ENCODE measurements at regions not wholly inside any gene's neighbourhood (a gene's known extent, or its start where the extent isn't known, plus 50 kb on each side); places are given as distances from the start of the nearest gene placed in this dataset.

DNA sequence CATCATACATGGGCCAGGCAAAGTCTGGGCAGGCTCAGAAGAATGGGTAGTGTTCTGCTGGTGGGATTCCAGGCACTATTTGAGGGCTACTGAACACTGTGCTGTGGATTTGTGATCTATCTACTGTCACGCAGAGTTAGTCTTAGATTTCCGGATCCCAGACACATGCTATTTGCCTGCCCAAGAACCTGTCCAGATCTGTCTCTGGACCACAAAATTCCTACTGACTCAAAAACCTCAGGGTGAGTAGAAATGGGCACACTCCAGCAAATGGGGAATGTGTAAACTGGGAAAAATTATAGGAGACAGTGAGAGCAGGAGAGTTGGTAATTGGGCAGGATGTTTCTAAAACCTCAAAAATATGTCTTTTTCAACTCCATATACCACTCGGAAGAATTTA is 129.9 kb downstream of the GALC start:
- no peak overlapping the region for H3K4me3 ChIP-seq (ENCODE audit: insufficient read depth, low read depth, low read length)
- no peaks in the 10 kb centered on the region for H3K27me3 Mint-ChIP-seq (ENCODE audit: low read depth, unreplicated experiment)

DNA sequence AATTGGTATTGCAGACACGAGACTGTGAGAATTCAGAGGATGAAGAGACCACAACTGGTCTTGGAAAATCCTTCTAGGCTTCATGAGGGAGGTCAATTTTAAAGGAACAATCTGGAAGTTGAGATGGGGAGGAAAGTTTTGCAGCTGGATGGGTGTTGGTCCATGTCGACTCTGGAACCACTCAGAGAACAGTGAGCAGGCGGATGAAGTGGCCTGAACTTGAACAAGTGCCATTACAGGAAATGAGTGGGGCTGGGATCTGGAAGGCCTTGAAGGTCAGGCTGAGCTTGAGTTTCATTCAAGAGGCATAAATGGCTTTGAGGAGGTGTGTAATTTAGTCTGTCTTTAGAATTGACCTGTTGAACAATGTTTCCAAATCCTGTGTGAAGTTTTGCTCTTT is 140.9 kb downstream of the GALC start:
- H3K36me3 Mint-ChIP-seq (ENCODE audit: low read depth, unreplicated experiment) = no peaks in the 10 kb centered on the region

More for the DNA sequence above, 129.9 kb downstream of the GALC start:
- H3K79me2 ChIP-seq (ENCODE audit: insufficient read depth, low read length) = no peaks in the 10 kb centered on the region
- Mint-ChIP-seq H3K36me3 (ENCODE audit: low read depth, unreplicated experiment) (no peaks in the 10 kb centered on the region), H3K4me1 (ENCODE audit: low read depth, unreplicated experiment) (peaks cover 14% of the 10 kb centered on the region), H3K4me3 (ENCODE audit: unreplicated experiment) (no peak overlapping the region), H3K9me3 (ENCODE audit: unreplicated experiment) (peaks cover 5% of the 10 kb centered on the region), H3K27ac (ENCODE audit: unreplicated experiment) (no peak overlapping the region)
- no peak for FAIRE-seq
- H3K27ac ChIP-seq (ENCODE audit: low read depth, low read length) = no peak overlapping the region
- no peaks in the 10 kb centered on the region for H3K36me3 ChIP-seq (ENCODE audit: insufficient read depth, low read length)
- H3K27me3 ChIP-seq (ENCODE audit: insufficient read depth, low read length) = no peaks in the 10 kb centered on the region
- TF ChIP-seq, protein P1, sequence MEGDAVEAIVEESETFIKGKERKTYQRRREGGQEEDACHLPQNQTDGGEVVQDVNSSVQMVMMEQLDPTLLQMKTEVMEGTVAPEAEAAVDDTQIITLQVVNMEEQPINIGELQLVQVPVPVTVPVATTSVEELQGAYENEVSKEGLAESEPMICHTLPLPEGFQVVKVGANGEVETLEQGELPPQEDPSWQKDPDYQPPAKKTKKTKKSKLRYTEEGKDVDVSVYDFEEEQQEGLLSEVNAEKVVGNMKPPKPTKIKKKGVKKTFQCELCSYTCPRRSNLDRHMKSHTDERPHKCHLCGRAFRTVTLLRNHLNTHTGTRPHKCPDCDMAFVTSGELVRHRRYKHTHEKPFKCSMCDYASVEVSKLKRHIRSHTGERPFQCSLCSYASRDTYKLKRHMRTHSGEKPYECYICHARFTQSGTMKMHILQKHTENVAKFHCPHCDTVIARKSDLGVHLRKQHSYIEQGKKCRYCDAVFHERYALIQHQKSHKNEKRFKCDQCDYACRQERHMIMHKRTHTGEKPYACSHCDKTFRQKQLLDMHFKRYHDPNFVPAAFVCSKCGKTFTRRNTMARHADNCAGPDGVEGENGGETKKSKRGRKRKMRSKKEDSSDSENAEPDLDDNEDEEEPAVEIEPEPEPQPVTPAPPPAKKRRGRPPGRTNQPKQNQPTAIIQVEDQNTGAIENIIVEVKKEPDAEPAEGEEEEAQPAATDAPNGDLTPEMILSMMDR (IDR thresholded peaks at IDR 0.05; ENCODE audit: insufficient read depth, low read depth, low read length) = no peak
- TF ChIP-seq EZH2 (IDR thresholded peaks at IDR 0.05; ENCODE audit: insufficient read depth, low read length) = no peak
- H3K4me1 ChIP-seq (ENCODE audit: insufficient read depth, low read length) = no peaks in the 10 kb centered on the region
- no peak overlapping the region for H3K4me2 ChIP-seq (ENCODE audit: low read length)
- no peaks in the 10 kb centered on the region for H4K20me1 ChIP-seq (ENCODE audit: insufficient read depth, low read length)
- DNase-seq (ENCODE audit: low read depth) = peak; percentile 43
- no peaks in the 10 kb centered on the region for H3K9me3 ChIP-seq (ENCODE audit: insufficient read depth, low read depth, low read length)
- no peak overlapping the region for H3K9ac ChIP-seq (ENCODE audit: low read length)
- no peak overlapping the region for H2AFZ ChIP-seq (ENCODE audit: low read depth, low read length)

DNA sequence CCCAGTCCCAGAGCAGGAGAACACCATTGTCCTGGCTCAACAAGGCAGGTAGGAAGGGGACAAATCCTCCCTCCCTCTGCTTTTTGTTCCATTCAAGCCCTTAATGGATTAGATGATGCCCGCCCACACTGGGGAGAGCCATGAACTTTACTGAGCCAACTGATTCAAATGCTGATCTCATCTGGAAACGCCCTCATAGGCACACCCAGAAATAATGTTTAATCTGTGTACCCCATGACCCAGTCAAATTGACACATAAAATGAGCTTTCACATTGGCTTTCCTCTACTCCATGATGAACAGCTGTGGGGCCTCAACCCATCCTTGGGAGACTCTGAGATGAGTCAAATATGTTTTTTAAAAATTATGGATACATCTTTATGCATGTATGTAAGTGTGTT is 141.8 kb downstream of the GALC start:
- DNase-seq (ENCODE audit: low read depth) = no peak
- H3K27ac ChIP-seq (ENCODE audit: low read depth, low read length) = no peak overlapping the region

More for the DNA sequence above, 140.9 kb downstream of the GALC start:
- Mint-ChIP-seq H3K9me3 (ENCODE audit: unreplicated experiment) (peaks cover 2% of the 10 kb centered on the region), H3K4me1 (ENCODE audit: low read depth, unreplicated experiment) (no peaks in the 10 kb centered on the region), H3K27ac (ENCODE audit: unreplicated experiment) (no peak overlapping the region), H3K27me3 (ENCODE audit: low read depth, unreplicated experiment) (peaks cover 6% of the 10 kb centered on the region), H3K4me3 (ENCODE audit: unreplicated experiment) (no peak overlapping the region)
- H2AFZ ChIP-seq (ENCODE audit: low read depth, low read length) = no peak overlapping the region
- H3K27me3 ChIP-seq (ENCODE audit: insufficient read depth, low read length) = no peaks in the 10 kb centered on the region
- no peak for DNase-seq (ENCODE audit: low read depth)
- no peaks in the 10 kb centered on the region for H4K20me1 ChIP-seq (ENCODE audit: insufficient read depth, low read length)
- no peaks in the 10 kb centered on the region for H3K36me3 ChIP-seq (ENCODE audit: insufficient read depth, low read length)
- no peaks in the 10 kb centered on the region for H3K79me2 ChIP-seq (ENCODE audit: insufficient read depth, low read length)
- no peak overlapping the region for H3K4me2 ChIP-seq (ENCODE audit: low read length)
- FAIRE-seq = no peak
- no peak overlapping the region for H3K9ac ChIP-seq (ENCODE audit: low read length)
- no peak for TF ChIP-seq EZH2 (IDR thresholded peaks at IDR 0.05; ENCODE audit: insufficient read depth, low read length)
- TF ChIP-seq, protein P1 (IDR thresholded peaks at IDR 0.05; ENCODE audit: insufficient read depth, low read depth, low read length) = no peak
- H3K27ac ChIP-seq (ENCODE audit: low read depth, low read length) = no peak overlapping the region
- H3K4me1 ChIP-seq (ENCODE audit: insufficient read depth, low read length) = no peaks in the 10 kb centered on the region
- no peak overlapping the region for H3K4me3 ChIP-seq (ENCODE audit: insufficient read depth, low read depth, low read length)
- H3K9me3 ChIP-seq (ENCODE audit: insufficient read depth, low read depth, low read length) = peaks cover under 1% of the 10 kb centered on the region

More for the DNA sequence above, 141.8 kb downstream of the GALC start:
- peaks cover 2% of the 10 kb centered on the region for H3K9me3 Mint-ChIP-seq (ENCODE audit: unreplicated experiment)
- no peaks in the 10 kb centered on the region for H3K36me3 Mint-ChIP-seq (ENCODE audit: low read depth, unreplicated experiment)
- Histone ChIP-seq H3K79me2 (ENCODE audit: insufficient read depth, low read length) (no peaks in the 10 kb centered on the region), H3K4me1 (ENCODE audit: insufficient read depth, low read length) (no peaks in the 10 kb centered on the region), H4K20me1 (ENCODE audit: insufficient read depth, low read length) (no peaks in the 10 kb centered on the region), H3K9me3 (ENCODE audit: insufficient read depth, low read depth, low read length) (peaks cover 4% of the 10 kb centered on the region), H3K4me2 (ENCODE audit: low read length) (no peak overlapping the region), H3K36me3 (ENCODE audit: insufficient read depth, low read length) (no peaks in the 10 kb centered on the region), H3K27me3 (ENCODE audit: insufficient read depth, low read length) (no peaks in the 10 kb centered on the region), H3K4me3 (ENCODE audit: insufficient read depth, low read depth, low read length) (no peak overlapping the region), H2AFZ (ENCODE audit: low read depth, low read length) (no peak overlapping the region), H3K9ac (ENCODE audit: low read length) (no peak overlapping the region)
- H3K4me3 Mint-ChIP-seq (ENCODE audit: unreplicated experiment) = no peak overlapping the region
- peaks cover 6% of the 10 kb centered on the region for H3K27me3 Mint-ChIP-seq (ENCODE audit: low read depth, unreplicated experiment)
- FAIRE-seq = no peak
- H3K4me1 Mint-ChIP-seq (ENCODE audit: low read depth, unreplicated experiment) = no peaks in the 10 kb centered on the region
- H3K27ac Mint-ChIP-seq (ENCODE audit: unreplicated experiment) = no peak overlapping the region
- TF ChIP-seq, protein P1 (IDR thresholded peaks at IDR 0.05; ENCODE audit: insufficient read depth, low read depth, low read length) = no peak
- TF ChIP-seq EZH2 (IDR thresholded peaks at IDR 0.05; ENCODE audit: insufficient read depth, low read length) = no peak
